ENCODE measurements at regions not wholly inside any gene's neighbourhood (a gene's known extent, or its start where the extent isn't known, plus 50 kb on each side); places are given as distances from the start of the nearest gene placed in this dataset.

DNA sequence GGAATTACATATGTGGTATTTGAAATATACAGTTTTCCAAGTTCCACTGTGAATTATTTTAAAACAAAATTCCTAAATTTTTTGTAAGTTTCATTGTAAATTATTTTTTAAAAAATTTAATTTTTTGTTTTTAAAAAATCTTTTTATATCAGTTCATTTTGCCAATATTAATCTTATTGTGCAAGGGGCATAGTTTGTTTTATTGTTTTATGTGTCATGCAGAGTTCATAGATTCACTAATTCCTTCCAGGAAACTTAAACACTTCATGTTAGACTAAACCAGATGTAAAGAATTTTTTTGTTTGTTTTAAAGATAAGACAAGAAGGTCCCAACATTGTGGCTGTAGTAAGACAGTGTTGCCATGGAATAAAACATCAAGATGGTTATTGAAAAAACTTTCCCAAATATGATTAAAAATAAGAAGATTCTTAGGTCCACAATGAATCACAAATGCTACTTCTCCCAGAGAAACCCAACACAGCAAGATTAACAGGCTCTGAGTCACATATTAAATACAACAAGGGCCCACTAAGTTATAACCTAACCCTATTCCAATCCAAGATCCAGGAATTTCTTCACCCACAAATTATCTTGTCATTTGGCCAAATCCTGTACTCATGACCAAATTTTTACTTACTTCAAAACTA lies 464.7 kb upstream of the IGFBP3 start:
- ChIA-PET POLR2A (no interaction called here), CTCF (no interaction called here)
- TF ChIP-seq, protein P1, sequence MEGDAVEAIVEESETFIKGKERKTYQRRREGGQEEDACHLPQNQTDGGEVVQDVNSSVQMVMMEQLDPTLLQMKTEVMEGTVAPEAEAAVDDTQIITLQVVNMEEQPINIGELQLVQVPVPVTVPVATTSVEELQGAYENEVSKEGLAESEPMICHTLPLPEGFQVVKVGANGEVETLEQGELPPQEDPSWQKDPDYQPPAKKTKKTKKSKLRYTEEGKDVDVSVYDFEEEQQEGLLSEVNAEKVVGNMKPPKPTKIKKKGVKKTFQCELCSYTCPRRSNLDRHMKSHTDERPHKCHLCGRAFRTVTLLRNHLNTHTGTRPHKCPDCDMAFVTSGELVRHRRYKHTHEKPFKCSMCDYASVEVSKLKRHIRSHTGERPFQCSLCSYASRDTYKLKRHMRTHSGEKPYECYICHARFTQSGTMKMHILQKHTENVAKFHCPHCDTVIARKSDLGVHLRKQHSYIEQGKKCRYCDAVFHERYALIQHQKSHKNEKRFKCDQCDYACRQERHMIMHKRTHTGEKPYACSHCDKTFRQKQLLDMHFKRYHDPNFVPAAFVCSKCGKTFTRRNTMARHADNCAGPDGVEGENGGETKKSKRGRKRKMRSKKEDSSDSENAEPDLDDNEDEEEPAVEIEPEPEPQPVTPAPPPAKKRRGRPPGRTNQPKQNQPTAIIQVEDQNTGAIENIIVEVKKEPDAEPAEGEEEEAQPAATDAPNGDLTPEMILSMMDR (IDR thresholded peaks at IDR 0.05; ENCODE audit: low read depth, low read length): no peak
- Histone ChIP-seq H3K9me3 (ENCODE audit: control insufficient read depth, insufficient read depth, low read length) (no peaks in the 10 kb centered on the region; the same call in 1 of the 2 replicates), H3K27me3 (ENCODE audit: control insufficient read depth, insufficient read depth, low read length) (no peaks in the 10 kb centered on the region), H3K4me3 (ENCODE audit: low read depth, low read length) (no peak overlapping the region), H3K27ac (ENCODE audit: low read depth, low read length) (no peak overlapping the region)
- peak; percentile 79 for DNase-seq (ENCODE audit: low read depth, low spot score)

DNA sequence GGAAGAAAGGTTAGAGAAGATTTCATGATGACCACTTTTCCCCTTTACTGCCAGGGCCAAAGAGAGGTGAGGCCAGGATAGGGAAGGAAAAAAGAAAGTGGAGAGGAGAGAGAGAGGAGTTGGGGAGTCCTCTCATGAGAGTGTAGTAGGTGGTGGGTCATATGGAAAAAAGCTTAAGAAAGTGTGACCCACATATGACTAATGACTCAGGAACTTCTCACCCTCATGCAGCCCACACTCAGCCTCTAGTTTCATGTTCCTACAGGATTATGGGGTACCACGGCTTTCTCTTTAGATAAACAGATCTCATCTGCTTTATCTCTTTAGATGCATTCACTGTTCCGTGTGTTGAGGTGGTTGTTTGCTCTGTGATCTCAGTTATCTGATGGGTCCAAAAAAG lies 462.5 kb upstream of the IGFBP3 start:
- CTCF ChIA-PET: no interaction called here

GRCh38 chr7:46369933-46370654 lies 449.0 kb upstream of the IGFBP3 start:
- TF ChIP-seq, protein P1 (IDR thresholded peaks at IDR 0.05; ENCODE audit: low read depth, low read length): no peak
- Histone ChIP-seq H3K27ac (ENCODE audit: low read depth, low read length) (peak overlapping the region; percentile 63), H3K27me3 (ENCODE audit: control insufficient read depth, insufficient read depth, low read length) (no peaks in the 10 kb centered on the region), H3K4me3 (ENCODE audit: low read depth, low read length) (no peak overlapping the region), H3K9me3 (ENCODE audit: control insufficient read depth, insufficient read depth, low read length) (no peaks in the 10 kb centered on the region)
- ChIA-PET POLR2A (interaction anchor here (1.3 kb wide), 1 partner anchor 17 kb away, joined by 3 read pairs; no protein-coding TSS in a partner anchor), CTCF (interaction anchor here (1.0 to 2.3 kb wide), 3 partner anchors 115 to 718 kb away, joined by 3 to 13 read pairs (median 4); no protein-coding TSS in a partner anchor)
- peak; percentile 71 for DNase-seq (ENCODE audit: low read depth, low spot score)

More for the DNA sequence above, 462.5 kb upstream of the IGFBP3 start:
- TF ChIP-seq, protein P1 (IDR thresholded peaks at IDR 0.05; ENCODE audit: low read depth, low read length): no peak
- Histone ChIP-seq H3K4me3 (ENCODE audit: low read depth, low read length) (no peak overlapping the region), H3K27me3 (ENCODE audit: control insufficient read depth, insufficient read depth, low read length) (no peaks in the 10 kb centered on the region), H3K9me3 (ENCODE audit: control insufficient read depth, insufficient read depth, low read length) (no peaks in the 10 kb centered on the region; the same call in 1 of the 2 replicates), H3K27ac (ENCODE audit: low read depth, low read length) (no peak overlapping the region)
- DNase-seq (ENCODE audit: low read depth, low spot score): no peak
- POLR2A ChIA-PET: no interaction called here

DNA sequence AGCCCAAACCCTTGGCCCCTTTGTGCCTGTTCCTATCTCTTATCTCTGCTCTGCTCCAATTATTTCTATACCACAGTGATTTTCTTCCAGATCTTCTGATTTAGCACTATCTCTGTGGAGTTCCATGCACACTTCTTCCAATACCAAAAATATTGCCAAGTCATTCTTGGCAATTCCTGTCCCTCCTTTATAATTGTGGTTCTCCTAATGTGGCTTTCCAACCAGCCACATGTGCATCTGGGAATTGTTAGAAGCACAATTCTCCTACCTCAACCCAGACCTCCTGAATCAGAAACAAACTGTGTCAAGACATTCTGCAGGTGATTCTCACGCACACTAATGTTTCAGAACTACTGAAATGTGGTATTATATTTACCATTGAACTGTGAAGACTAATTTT lies 447.8 kb upstream of the IGFBP3 start:
- Histone ChIP-seq H3K27ac (ENCODE audit: low read depth, low read length) (no peak overlapping the region), H3K4me3 (ENCODE audit: low read depth, low read length) (no peak overlapping the region), H3K9me3 (ENCODE audit: control insufficient read depth, insufficient read depth, low read length) (no peaks in the 10 kb centered on the region), H3K27me3 (ENCODE audit: control insufficient read depth, insufficient read depth, low read length) (no peaks in the 10 kb centered on the region)
- no peak for DNase-seq (ENCODE audit: low read depth, low spot score)
- POLR2A ChIA-PET: no interaction called here
- CTCF ChIA-PET: interaction anchor here (1.0 to 2.3 kb wide), 2 partner anchors 447 to 719 kb away, joined by 3 to 13 read pairs; no protein-coding TSS in a partner anchor
- TF ChIP-seq, protein P1 (IDR thresholded peaks at IDR 0.05; ENCODE audit: low read depth, low read length): no peak

DNA sequence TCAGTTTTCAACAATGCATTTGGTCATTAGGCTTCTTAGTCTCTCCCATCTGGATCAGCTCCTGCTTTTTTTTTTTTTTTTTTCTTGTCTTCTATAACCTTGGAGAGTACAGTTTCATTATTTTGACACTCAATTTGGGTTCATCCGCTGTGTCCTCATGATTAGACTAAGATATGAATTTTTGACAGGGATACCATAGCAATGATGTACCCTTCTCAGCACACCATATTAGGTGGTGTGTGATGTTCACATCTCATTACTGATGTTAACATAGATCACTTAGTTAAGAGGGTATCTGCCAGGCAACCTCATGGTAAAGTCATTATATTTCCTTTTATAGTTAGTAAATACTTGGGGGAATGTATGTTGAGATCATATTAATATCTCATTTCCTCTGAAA lies 445.5 kb upstream of the IGFBP3 start:
- TF ChIP-seq, protein P1 (IDR thresholded peaks at IDR 0.05; ENCODE audit: low read depth, low read length): no peak
- no peak overlapping the region for H3K4me3 ChIP-seq (ENCODE audit: low read depth, low read length)
- H3K27me3 ChIP-seq (ENCODE audit: control insufficient read depth, insufficient read depth, low read length): no peaks in the 10 kb centered on the region
- no peak for DNase-seq (ENCODE audit: low read depth, low spot score)
- ChIA-PET CTCF (interaction anchor here (0.7 to 1.7 kb wide), 2 partner anchors 25 to 444 kb away, joined by 4 to 6 read pairs; no protein-coding TSS in a partner anchor), POLR2A (interaction anchor here (0.6 kb wide), 1 partner anchor 20 kb away, joined by 4 read pairs; no protein-coding TSS in a partner anchor)
- no peak overlapping the region for H3K27ac ChIP-seq (ENCODE audit: low read depth, low read length)
- H3K9me3 ChIP-seq (ENCODE audit: control insufficient read depth, insufficient read depth, low read length): no peaks in the 10 kb centered on the region
